Loucy (cell line): ENCODE measurements at regions not wholly inside any gene's neighbourhood (a gene's known extent, or its start where the extent isn't known, plus 50 kb on each side); places are given as distances from the start of the nearest gene placed in this dataset.

Experiments
- H2AFZ ChIP-seq: fragments of 200-600 bp; sonication (generic); 2 replicates; pipeline ENCODE4 v1.6.0; 2016; ENCODE audit warnings: antibody characterized with exemption, mild to moderate bottlenecking, low read length, moderate library complexity
- H3F3A ChIP-seq: fragments of 200-600 bp; 2 replicates; pipeline ENCODE4 v1.6.0; 2016; ENCODE audit warnings: antibody characterized with exemption, low read depth, mild to moderate bottlenecking
- H3K27me3 ChIP-seq: fragments of 200-600 bp; sonication (generic); 2 replicates; pipeline ENCODE4 v1.6.1; 2014; ENCODE audit warnings: low read length, mild to moderate bottlenecking; ENCODE audit not compliant: insufficient read depth, poor library complexity, severe bottlenecking
- H3K36me3 ChIP-seq: fragments of 200-600 bp; sonication (generic); 2 replicates; pipeline ENCODE4 v1.6.1; 2016; ENCODE audit warnings: low read length; ENCODE audit not compliant: insufficient read depth
- H3K4me1 ChIP-seq: fragments of 200-600 bp; sonication (generic); 2 replicates; pipeline ENCODE4 v1.5.1; 2014; ENCODE audit warnings: low read length, mild to moderate bottlenecking; ENCODE audit not compliant: insufficient read depth, poor library complexity, severe bottlenecking
- H3K4me2 ChIP-seq: fragments of 200-600 bp; sonication (generic); 2 replicates; pipeline ENCODE4 v1.6.0; 2014; ENCODE audit warnings: antibody characterized with exemption, low read length, low read depth, mild to moderate bottlenecking; ENCODE audit not compliant: poor library complexity, severe bottlenecking
- H3K4me3 ChIP-seq: fragments of 200-600 bp; sonication (generic); 2 replicates; pipeline ENCODE4 v1.5.1; 2014; ENCODE audit warnings: low read length, mild to moderate bottlenecking, mixed read lengths; ENCODE audit not compliant: poor library complexity, severe bottlenecking
- H3K79me2 ChIP-seq: fragments of 200-600 bp; sonication (generic); 2 replicates; pipeline ENCODE4 v1.6.1; 2014; ENCODE audit warnings: low read length; ENCODE audit not compliant: insufficient read depth
- H3K9ac ChIP-seq: fragments of 200-600 bp; sonication (generic); 2 replicates; pipeline ENCODE4 v1.6.0; 2014; ENCODE audit warnings: mild to moderate bottlenecking, low read depth, low read length, moderate library complexity; ENCODE audit not compliant: poor library complexity, severe bottlenecking
- H3K9me2 ChIP-seq: fragments of 200-600 bp; sonication (generic); replicated peaks from 2 replicates; pipeline ENCODE4 v1.6.1; 2016; ENCODE audit warnings: low read depth, low read length, mixed read lengths
- H3K9me3 ChIP-seq: fragments of 200-600 bp; sonication (generic); 2 replicates; pipeline ENCODE4 v1.6.1; 2014; ENCODE audit warnings: mild to moderate bottlenecking, antibody characterized with exemption, low read length, low read depth; ENCODE audit not compliant: insufficient read depth
- H4K20me1 ChIP-seq: fragments of 200-600 bp; sonication (generic); 2 replicates; pipeline ENCODE4 v1.6.0; 2014; ENCODE audit warnings: antibody characterized with exemption, low read length, mild to moderate bottlenecking; ENCODE audit not compliant: insufficient read depth, poor library complexity, severe bottlenecking
- EZH2phosphoT487 ChIP-seq: fragments of 200-600 bp; IDR thresholded peaks from 2 replicates; pipeline ENCODE4 v1.6.1; 2018; ENCODE audit warnings: antibody characterized with exemption, mild to moderate bottlenecking, moderate library complexity, borderline replicate concordance
- TF ChIP-seq, protein P1 (sequence below): fragments of 200-600 bp; sonication (generic); conservative IDR thresholded peaks from 2 replicates; pipeline ENCODE4 v1.5.1; 2014; ENCODE audit warnings: mild to moderate bottlenecking, antibody characterized with exemption, low read length

- no peaks in the 10 kb centered on the region for H4K20me1 ChIP-seq
- H3K4me2 ChIP-seq, result no peak overlapping the region
- no peak overlapping the region for H2AFZ ChIP-seq
- H3K27me3 ChIP-seq, result no peaks in the 10 kb centered on the region
- H3K9me3 ChIP-seq, result no peaks in the 10 kb centered on the region
- no peaks in the 10 kb centered on the region for H3K9me2 ChIP-seq
- no peaks in the 10 kb centered on the region for H3K36me3 ChIP-seq
- H3K4me1 ChIP-seq, result no peaks in the 10 kb centered on the region
- no peaks in the 10 kb centered on the region for H3K79me2 ChIP-seq
- H3K9ac ChIP-seq, result no peak overlapping the region
- no peak overlapping the region for H3K4me3 ChIP-seq
- TF ChIP-seq, protein P1, sequence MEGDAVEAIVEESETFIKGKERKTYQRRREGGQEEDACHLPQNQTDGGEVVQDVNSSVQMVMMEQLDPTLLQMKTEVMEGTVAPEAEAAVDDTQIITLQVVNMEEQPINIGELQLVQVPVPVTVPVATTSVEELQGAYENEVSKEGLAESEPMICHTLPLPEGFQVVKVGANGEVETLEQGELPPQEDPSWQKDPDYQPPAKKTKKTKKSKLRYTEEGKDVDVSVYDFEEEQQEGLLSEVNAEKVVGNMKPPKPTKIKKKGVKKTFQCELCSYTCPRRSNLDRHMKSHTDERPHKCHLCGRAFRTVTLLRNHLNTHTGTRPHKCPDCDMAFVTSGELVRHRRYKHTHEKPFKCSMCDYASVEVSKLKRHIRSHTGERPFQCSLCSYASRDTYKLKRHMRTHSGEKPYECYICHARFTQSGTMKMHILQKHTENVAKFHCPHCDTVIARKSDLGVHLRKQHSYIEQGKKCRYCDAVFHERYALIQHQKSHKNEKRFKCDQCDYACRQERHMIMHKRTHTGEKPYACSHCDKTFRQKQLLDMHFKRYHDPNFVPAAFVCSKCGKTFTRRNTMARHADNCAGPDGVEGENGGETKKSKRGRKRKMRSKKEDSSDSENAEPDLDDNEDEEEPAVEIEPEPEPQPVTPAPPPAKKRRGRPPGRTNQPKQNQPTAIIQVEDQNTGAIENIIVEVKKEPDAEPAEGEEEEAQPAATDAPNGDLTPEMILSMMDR, result no peak
- no peak for TF ChIP-seq EZH2phosphoT487
- no peaks in the 10 kb centered on the region for H3F3A ChIP-seq
Observed at GRCh38 chr6:96727144-96727543, 110.1 kb downstream of the GPR63 start.

DNA sequence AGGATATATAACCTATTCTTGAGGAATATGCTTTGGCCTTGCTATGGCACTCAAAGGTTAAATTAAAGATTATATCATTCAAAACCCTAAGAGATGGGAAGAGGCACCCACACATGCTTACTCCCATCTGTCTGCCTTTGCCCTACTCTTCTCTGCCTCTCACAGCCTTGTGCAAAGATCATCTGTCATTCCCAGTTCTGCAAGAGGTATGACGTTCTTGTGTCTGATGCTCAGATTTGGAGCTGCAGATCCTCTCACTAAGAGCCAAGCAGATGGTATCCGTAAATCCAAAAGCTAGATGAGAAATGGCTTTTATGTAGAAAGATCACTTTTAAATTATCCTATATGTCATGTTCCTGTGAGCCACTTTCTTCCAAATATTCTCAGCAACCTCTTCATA, 112.0 kb downstream of the GPR63 start:
- Histone ChIP-seq H3K9me2 (no peaks in the 10 kb centered on the region), H3K4me1 (no peaks in the 10 kb centered on the region), H3K4me3 (no peak overlapping the region), H3K36me3 (no peaks in the 10 kb centered on the region), H3K9ac (no peak overlapping the region), H3K4me2 (no peak overlapping the region), H3K79me2 (no peaks in the 10 kb centered on the region), H2AFZ (no peak overlapping the region), H3K9me3 (no peaks in the 10 kb centered on the region), H4K20me1 (no peaks in the 10 kb centered on the region), H3K27me3 (no peaks in the 10 kb centered on the region), H3F3A (no peaks in the 10 kb centered on the region)
- TF ChIP-seq, protein P1, result no peak
- TF ChIP-seq EZH2phosphoT487, result no peak

DNA sequence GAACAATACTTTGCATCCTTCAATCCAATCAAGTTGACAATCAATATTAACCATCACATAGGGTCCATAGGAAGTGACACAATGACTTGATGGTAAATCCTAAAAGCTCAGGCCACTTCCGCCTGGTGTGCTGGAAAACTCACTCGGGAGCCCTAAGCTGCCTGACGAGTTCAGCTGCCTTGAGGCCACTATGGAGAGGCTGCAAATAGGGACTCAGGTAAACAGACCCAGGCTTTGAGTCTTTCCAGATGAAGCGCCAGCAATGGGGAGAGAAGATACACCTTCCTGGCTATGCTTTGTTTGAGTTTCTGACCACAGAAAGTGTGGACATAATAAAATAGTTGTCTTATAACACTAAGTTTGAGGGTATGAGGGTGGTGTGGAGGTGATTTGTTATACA, 112.6 kb downstream of the GPR63 start:
- Histone ChIP-seq H3K27me3 (no peaks in the 10 kb centered on the region), H3K4me2 (no peak overlapping the region), H3K4me3 (no peak overlapping the region), H3K36me3 (no peaks in the 10 kb centered on the region), H2AFZ (no peak overlapping the region), H3K9me3 (no peaks in the 10 kb centered on the region), H3F3A (no peaks in the 10 kb centered on the region), H3K79me2 (no peaks in the 10 kb centered on the region), H3K4me1 (no peaks in the 10 kb centered on the region), H3K9ac (no peak overlapping the region), H3K9me2 (no peaks in the 10 kb centered on the region), H4K20me1 (no peaks in the 10 kb centered on the region)
- TF ChIP-seq EZH2phosphoT487, result no peak
- TF ChIP-seq, protein P1, result no peak
